8988T (cell line): ENCODE measurements at regions not wholly inside any gene's neighbourhood (a gene's known extent, or its start where the extent isn't known, plus 50 kb on each side); places are given as distances from the start of the nearest gene placed in this dataset.
"Not testable (repeated sequence)": the region's sequence is repeated elsewhere in the genome, so short reads cannot be mapped to it uniquely, and the experiment has no call there.

ENCODE experiments used
- DNase-seq: peaks from one replicate; pipeline ENCODE4 v3.0.0; 2011

- no peak for DNase-seq
Observed at GRCh38 chr3:192054881-192055280, 593.9 kb downstream of the PYDC2 start.

GRCh38 chr3:192055946-192056345 lies 595.0 kb downstream of the PYDC2 start:
- DNase-seq, result no peak

GRCh38 chr3:192057261-192057660 lies 596.3 kb downstream of the PYDC2 start:
- DNase-seq, result no peak

GRCh38 chr3:192060160-192060781 lies 599.3 kb downstream of the PYDC2 start:
- DNase-seq, result no peak

GRCh38 chr3:192061426-192061825 lies 600.5 kb downstream of the PYDC2 start:
- DNase-seq, result no peak

GRCh38 chr3:192062186-192062585 lies 601.2 kb downstream of the PYDC2 start:
- DNase-seq, result no peak

GRCh38 chr3:192063570-192063969 lies 602.6 kb downstream of the PYDC2 start:
- DNase-seq, result no peak

GRCh38 chr3:192064959-192065358 lies 604.0 kb downstream of the PYDC2 start:
- DNase-seq, result no peak

- DNase-seq, result not testable (repeated sequence)
Observed at GRCh38 chr3:192066253-192066652, 605.3 kb downstream of the PYDC2 start.

- DNase-seq, result no peak
Observed at GRCh38 chr3:192068464-192069254, 607.7 kb downstream of the PYDC2 start.

- DNase-seq, result no peak
Observed at GRCh38 chr3:192077795-192078497, 617.0 kb downstream of the PYDC2 start.

- no peak for DNase-seq
Observed at GRCh38 chr3:192079098-192079497, 618.1 kb downstream of the PYDC2 start.

GRCh38 chr3:192080336-192080735 lies 619.4 kb downstream of the PYDC2 start:
- DNase-seq, result no peak

- no peak for DNase-seq
Observed at GRCh38 chr3:192082730-192083660, 622.0 kb downstream of the PYDC2 start.
